ENCODE measurements at regions not wholly inside any gene's neighbourhood (a gene's known extent, or its start where the extent isn't known, plus 50 kb on each side); places are given as distances from the start of the nearest gene placed in this dataset.

DNA sequence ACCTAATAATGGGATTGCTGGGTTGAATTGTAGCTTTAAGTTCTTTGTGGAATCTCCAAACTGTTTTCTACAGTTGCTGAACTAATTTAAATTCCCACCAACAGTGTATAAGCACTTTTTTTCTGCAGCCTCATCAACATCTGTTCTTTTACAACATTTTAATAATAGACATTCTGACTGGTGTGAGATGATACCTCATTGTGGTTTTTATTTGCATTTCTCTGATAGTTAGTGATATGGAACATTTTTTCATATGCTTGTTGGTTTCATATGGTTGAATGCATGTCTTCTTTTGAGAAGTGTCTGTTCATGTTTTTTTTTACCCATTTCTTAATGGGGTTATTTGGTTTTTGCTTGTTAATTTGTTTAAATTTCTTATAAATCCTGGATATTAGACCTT, 1718.9 kb downstream of the C4orf33 start:
- H3K4me1 ChIP-seq (ENCODE audit: control insufficient read depth, insufficient read depth, low read length), result no peaks in the 10 kb centered on the region
- H3K36me3 ChIP-seq (ENCODE audit: control insufficient read depth, insufficient read depth, low read length), result no peaks in the 10 kb centered on the region
- no peak overlapping the region for H2BK15ac ChIP-seq (ENCODE audit: low read depth, low read length)
- H2AFZ ChIP-seq (replicated peaks; ENCODE audit: low read length, poor library complexity), result no peak overlapping the region
- H3K18ac ChIP-seq (ENCODE audit: low read depth, low read length), result no peak overlapping the region
- ChIA-PET CTCF (no interaction called here), POLR2A (ENCODE audit: unreplicated experiment) (no interaction called here)
- no peak overlapping the region for H3K23ac ChIP-seq (ENCODE audit: low read depth, low read length)
- dilution Hi-C loops (cut with HindIII; ENCODE audit: low sequenced_read_pairs, unreplicated experiment), result no loop called here
- H3K9ac ChIP-seq (ENCODE audit: low read depth, low read length), result no peak overlapping the region
- no peak overlapping the region for H4K5ac ChIP-seq (ENCODE audit: low read depth, low read length)
- no peak overlapping the region for H2BK5ac ChIP-seq (ENCODE audit: low read depth, low read length, poor library complexity, severe bottlenecking)
- no peak overlapping the region for H4K91ac ChIP-seq (ENCODE audit: insufficient read depth, low read depth, low read length)
- H3K4me3 ChIP-seq (ENCODE audit: insufficient read depth, low read depth, low read length), result no peak overlapping the region
- H2BK120ac ChIP-seq (ENCODE audit: low read depth, low read length), result no peak overlapping the region
- H2AK5ac ChIP-seq (ENCODE audit: low read depth, low read length), result no peak overlapping the region
- H3K27me3 ChIP-seq (ENCODE audit: control insufficient read depth, insufficient read depth, low read length), result no peaks in the 10 kb centered on the region
- in situ Hi-C loops (cut with MboI; ENCODE audit: low sequenced_read_pairs), result no loop called here
- H2BK20ac ChIP-seq (ENCODE audit: low read depth, low read length), result no peak overlapping the region
- intact Hi-C loops (cut with micrococcal nuclease), result loop anchor here (10.0 kb wide), 1 partner anchor 140 kb away; no protein-coding TSS in a partner anchor
- H3K4ac ChIP-seq (ENCODE audit: low read depth, low read length), result no peak overlapping the region
- TF ChIP-seq MAFK (IDR thresholded peaks at IDR 0.05; ENCODE audit: low read depth, low read length) (no peak), NFE2L2 (IDR thresholded peaks at IDR 0.05; ENCODE audit: low read depth, low read length) (no peak), CHD1 (IDR thresholded peaks at IDR 0.05; ENCODE audit: low read depth, low read length) (no peak), RFX5 (IDR thresholded peaks at IDR 0.05; ENCODE audit: low read depth, low read length) (no peak), MAZ (IDR thresholded peaks at IDR 0.05; ENCODE audit: borderline replicate concordance, low read depth, low read length) (no peak), MXI1 (IDR thresholded peaks at IDR 0.05; ENCODE audit: borderline replicate concordance, low read depth, low read length) (no peak), POLR2A (IDR thresholded peaks at IDR 0.05; ENCODE audit: low read depth, low read length) (no peak), SMC3 (IDR thresholded peaks at IDR 0.05; ENCODE audit: low read depth, low read length) (no peak), RCOR1 (IDR thresholded peaks at IDR 0.05; ENCODE audit: insufficient replicate concordance, low read length) (no peak), BHLHE40 (IDR thresholded peaks at IDR 0.05; ENCODE audit: low read depth, low read length) (no peak), RAD21 (IDR thresholded peaks at IDR 0.05; ENCODE audit: low read length) (no peak)
- TF ChIP-seq, protein P1, sequence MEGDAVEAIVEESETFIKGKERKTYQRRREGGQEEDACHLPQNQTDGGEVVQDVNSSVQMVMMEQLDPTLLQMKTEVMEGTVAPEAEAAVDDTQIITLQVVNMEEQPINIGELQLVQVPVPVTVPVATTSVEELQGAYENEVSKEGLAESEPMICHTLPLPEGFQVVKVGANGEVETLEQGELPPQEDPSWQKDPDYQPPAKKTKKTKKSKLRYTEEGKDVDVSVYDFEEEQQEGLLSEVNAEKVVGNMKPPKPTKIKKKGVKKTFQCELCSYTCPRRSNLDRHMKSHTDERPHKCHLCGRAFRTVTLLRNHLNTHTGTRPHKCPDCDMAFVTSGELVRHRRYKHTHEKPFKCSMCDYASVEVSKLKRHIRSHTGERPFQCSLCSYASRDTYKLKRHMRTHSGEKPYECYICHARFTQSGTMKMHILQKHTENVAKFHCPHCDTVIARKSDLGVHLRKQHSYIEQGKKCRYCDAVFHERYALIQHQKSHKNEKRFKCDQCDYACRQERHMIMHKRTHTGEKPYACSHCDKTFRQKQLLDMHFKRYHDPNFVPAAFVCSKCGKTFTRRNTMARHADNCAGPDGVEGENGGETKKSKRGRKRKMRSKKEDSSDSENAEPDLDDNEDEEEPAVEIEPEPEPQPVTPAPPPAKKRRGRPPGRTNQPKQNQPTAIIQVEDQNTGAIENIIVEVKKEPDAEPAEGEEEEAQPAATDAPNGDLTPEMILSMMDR (conservative IDR thresholded peaks at IDR 0.05; ENCODE audit: low read depth, low read length), result no peak
- TF ChIP-seq, protein P2, sequence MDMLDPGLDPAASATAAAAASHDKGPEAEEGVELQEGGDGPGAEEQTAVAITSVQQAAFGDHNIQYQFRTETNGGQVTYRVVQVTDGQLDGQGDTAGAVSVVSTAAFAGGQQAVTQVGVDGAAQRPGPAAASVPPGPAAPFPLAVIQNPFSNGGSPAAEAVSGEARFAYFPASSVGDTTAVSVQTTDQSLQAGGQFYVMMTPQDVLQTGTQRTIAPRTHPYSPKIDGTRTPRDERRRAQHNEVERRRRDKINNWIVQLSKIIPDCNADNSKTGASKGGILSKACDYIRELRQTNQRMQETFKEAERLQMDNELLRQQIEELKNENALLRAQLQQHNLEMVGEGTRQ (IDR thresholded peaks at IDR 0.05; ENCODE audit: low read depth, low read length), result no peak
- no peaks in the 10 kb centered on the region for H3K79me1 ChIP-seq (ENCODE audit: low read depth in 1 of 2, low read length in 2 of 2)
- no peaks in the 10 kb centered on the region for H3K9me1 ChIP-seq (ENCODE audit: insufficient read depth, low read length)
- DNase-seq (no peak), ATAC-seq (ENCODE audit: low read depth) (no peak)
- H4K8ac ChIP-seq (ENCODE audit: low read depth in 2 of 2, low read length in 2 of 2), result no peak overlapping the region
- no TSS peak for BruUV-seq (replicated peaks)
- H3K9me3 ChIP-seq (ENCODE audit: control insufficient read depth, insufficient read depth, low read length), result no peaks in the 10 kb centered on the region
- H3K56ac ChIP-seq (ENCODE audit: extremely low read depth, insufficient read depth, low read length), result no peak overlapping the region
- H3K14ac ChIP-seq (replicated peaks; ENCODE audit: low read depth, low read length), result no peak overlapping the region
- H3K4me2 ChIP-seq (ENCODE audit: low read depth, low read length), result no peak overlapping the region
- H4K20me1 ChIP-seq (ENCODE audit: insufficient read depth, low read length), result no peaks in the 10 kb centered on the region
- H2AK9ac ChIP-seq (replicated peaks; ENCODE audit: low read depth, low read length, poor library complexity), result no peak overlapping the region
- H3K27ac ChIP-seq (ENCODE audit: insufficient read depth, low read length), result no peak overlapping the region

Data from IMR-90 (cell line).